IPS-18c (cell line): ENCODE measurements at regions not wholly inside any gene's neighbourhood (a gene's known extent, or its start where the extent isn't known, plus 50 kb on each side); places are given as distances from the start of the nearest gene placed in this dataset.
"Not testable (repeated sequence)": the region's sequence is repeated elsewhere in the genome, so short reads cannot be mapped to it uniquely, and the experiment has no call there.

Experiments used
- H3K4me3 ChIP-seq: 2 replicates; pipeline ENCODE4 v1.7.0; 2013; ENCODE audit warnings: low read depth, mild to moderate bottlenecking, low read length, moderate library complexity; ENCODE audit not compliant: insufficient read depth
- H3K9me3 ChIP-seq: one replicate; pipeline ENCODE4 v1.6.1; 2013; ENCODE audit warnings: mild to moderate bottlenecking, low read length, moderate library complexity; ENCODE audit not compliant: control insufficient read depth, insufficient read depth

GRCh38 chr10:21042536-21042935 lies 145.4 kb upstream of the NEBL start:
- Histone ChIP-seq H3K9me3 (no peaks in the 10 kb centered on the region), H3K4me3 (no peak overlapping the region)

- H3K4me3 ChIP-seq = no peak overlapping the region
- H3K9me3 ChIP-seq = no peaks in the 10 kb centered on the region
Observed at GRCh38 chr10:21041763-21042458, 144.8 kb upstream of the NEBL start.

GRCh38 chr10:21039721-21040120 lies 142.6 kb upstream of the NEBL start:
- Histone ChIP-seq H3K4me3 (no peak overlapping the region), H3K9me3 (no peaks in the 10 kb centered on the region)

- no peak overlapping the region for H3K4me3 ChIP-seq
- H3K9me3 ChIP-seq = no peaks in the 10 kb centered on the region
Observed at GRCh38 chr10:21036757-21037156, 139.6 kb upstream of the NEBL start.

GRCh38 chr10:21034770-21035169 lies 137.7 kb upstream of the NEBL start:
- not testable (repeated sequence) for H3K9me3 ChIP-seq

GRCh38 chr10:21034241-21034640 lies 137.1 kb upstream of the NEBL start:
- Histone ChIP-seq H3K4me3 (no peak overlapping the region), H3K9me3 (no peaks in the 10 kb centered on the region)

More at GRCh38 chr10:21034770-21035169, 137.7 kb upstream of the NEBL start:
- not testable (repeated sequence) for H3K4me3 ChIP-seq

GRCh38 chr10:21032587-21033319 lies 135.6 kb upstream of the NEBL start:
- no peak overlapping the region for H3K4me3 ChIP-seq
- H3K9me3 ChIP-seq = no peaks in the 10 kb centered on the region

- no peaks in the 10 kb centered on the region for H3K9me3 ChIP-seq
- no peak overlapping the region for H3K4me3 ChIP-seq
Observed at GRCh38 chr10:21031232-21031795, 134.2 kb upstream of the NEBL start.

GRCh38 chr10:21030091-21030490 lies 133.0 kb upstream of the NEBL start:
- Histone ChIP-seq H3K4me3 (no peak overlapping the region), H3K9me3 (no peaks in the 10 kb centered on the region)

- no peak overlapping the region for H3K4me3 ChIP-seq
- H3K9me3 ChIP-seq = no peaks in the 10 kb centered on the region
Observed at GRCh38 chr10:21022821-21023220, 125.7 kb upstream of the NEBL start.

- Histone ChIP-seq H3K4me3 (no peak overlapping the region), H3K9me3 (no peaks in the 10 kb centered on the region)
Observed at GRCh38 chr10:21021843-21022594, 124.9 kb upstream of the NEBL start.

GRCh38 chr10:21021231-21021630 lies 124.1 kb upstream of the NEBL start:
- Histone ChIP-seq H3K9me3 (no peaks in the 10 kb centered on the region), H3K4me3 (no peak overlapping the region)

GRCh38 chr10:21020545-21020944 lies 123.4 kb upstream of the NEBL start:
- Histone ChIP-seq H3K9me3 (no peaks in the 10 kb centered on the region), H3K4me3 (no peak overlapping the region)

GRCh38 chr10:21019436-21019835 lies 122.3 kb upstream of the NEBL start:
- no peak overlapping the region for H3K4me3 ChIP-seq

GRCh38 chr10:21015851-21016250 lies 118.7 kb upstream of the NEBL start:
- Histone ChIP-seq H3K9me3 (peaks cover 2% of the 10 kb centered on the region), H3K4me3 (no peak overlapping the region)

More at GRCh38 chr10:21019436-21019835, 122.3 kb upstream of the NEBL start:
- H3K9me3 ChIP-seq = peaks cover 2% of the 10 kb centered on the region

GRCh38 chr10:21014141-21014540 lies 117.0 kb upstream of the NEBL start:
- Histone ChIP-seq H3K9me3 (peaks cover 2% of the 10 kb centered on the region), H3K4me3 (no peak overlapping the region)

GRCh38 chr10:21011433-21012018 lies 114.4 kb upstream of the NEBL start:
- H3K9me3 ChIP-seq = peaks cover 2% of the 10 kb centered on the region
- no peak overlapping the region for H3K4me3 ChIP-seq
